H1 (cell line): ENCODE measurements at regions not wholly inside any gene's neighbourhood (a gene's known extent, or its start where the extent isn't known, plus 50 kb on each side); places are given as distances from the start of the nearest gene placed in this dataset.

Source experiments
- CTCF ChIA-PET: fragments of 300-600 bp; sonication (Branson Sonifier 250); formaldehyde crosslinking; loops from one replicate; lab custom pipeline; 2021; ENCODE audit not compliant: partially characterized antibody; lab: Charles Lee
- POLR2A ChIA-PET: fragments of 300-600 bp; sonication (Branson Sonifier 250); formaldehyde crosslinking; loops from one replicate; lab custom pipeline; 2021; ENCODE audit warnings: inconsistent platforms; ENCODE audit not compliant: partially characterized antibody; lab: Charles Lee
- DNase-seq, 2 experiments: peaks; one replicate each; pipeline versions ENCODE4 v3.0.0 to v3.0.0-alpha.2; 2010 to 2022; ENCODE audit warnings: low spot score in 2 of 2, low read depth in 1 of 2, mixed read lengths in 1 of 2
- FAIRE-seq: peaks from 2 replicates; lab custom pipeline; 2011; peaks lifted over from hg19 to GRCh38; lab: Jason Lieb, UNC
- H2AFZ ChIP-seq: 2 replicates; pipeline ENCODE4 v1.8.1; 2012; ENCODE audit warnings: low read length, inconsistent platforms
- H2AK5ac ChIP-seq: 2 replicates; pipeline ENCODE4 v1.6.1; 2013; ENCODE audit warnings: low read depth, low read length
- H2BK120ac ChIP-seq: replicated peaks from 2 replicates; pipeline ENCODE3; 2013; ENCODE audit warnings: low read depth, low read length, inconsistent platforms
- H2BK12ac ChIP-seq: 2 replicates; pipeline ENCODE4 v1.6.1; 2013; ENCODE audit warnings: low read depth, low read length
- H2BK15ac ChIP-seq: 2 replicates; pipeline ENCODE4 v1.6.1; 2013; ENCODE audit warnings: low read length
- H2BK20ac ChIP-seq: 2 replicates; pipeline ENCODE4 v1.6.1; 2013; ENCODE audit warnings: low read length
- H2BK5ac ChIP-seq: 2 replicates; pipeline ENCODE4 v1.6.1; 2013; ENCODE audit warnings: low read depth, low read length
- H3K14ac ChIP-seq: 2 replicates; pipeline ENCODE4 v1.6.1; 2013; ENCODE audit warnings: inconsistent platforms; ENCODE audit not compliant: insufficient read length
- H3K18ac ChIP-seq: 2 replicates; pipeline ENCODE4 v1.6.1; 2013; ENCODE audit warnings: low read length; ENCODE audit errors: extremely low read depth
- H3K23ac ChIP-seq: 2 replicates; pipeline ENCODE4 v1.6.1; 2013; ENCODE audit warnings: inconsistent platforms; ENCODE audit not compliant: insufficient read length
- H3K23me2 ChIP-seq: 2 replicates; pipeline ENCODE4 v1.6.1; 2013; ENCODE audit warnings: low read depth, low read length
- H3K27ac ChIP-seq: 2 replicates; pipeline ENCODE4 v1.6.1; 2011; ENCODE audit warnings: low read depth, low read length, inconsistent platforms
- H3K27me3 ChIP-seq, 4 experiments: replicated peaks in 1 of 4; 1 replicate in 1 of 4; 2 replicates in 3 of 4; pipeline versions ENCODE4 v1.6.1 to v1.8.1; 2011 to 2013; ENCODE audit warnings: low read length in 3 of 4, mild to moderate bottlenecking in 3 of 4, inconsistent platforms in 2 of 4, mixed read lengths in 2 of 4, moderate library complexity in 1 of 4; ENCODE audit not compliant: control insufficient read depth in 3 of 4, insufficient read depth in 3 of 4; ENCODE audit errors: extremely low read depth in 1 of 4
- H3K36me3 ChIP-seq, 4 experiments: 2 replicates each; pipeline versions ENCODE4 v1.6.1 to v1.8.1; 2011 to 2013; ENCODE audit warnings: mild to moderate bottlenecking in 4 of 4, low read length in 3 of 4, moderate library complexity in 2 of 4, control low read depth in 1 of 4, inconsistent platforms in 1 of 4; ENCODE audit not compliant: insufficient read depth in 4 of 4, control insufficient read depth in 2 of 4
- H3K4ac ChIP-seq: replicated peaks from 2 replicates; pipeline ENCODE3; 2013; ENCODE audit warnings: low read length, low read depth, mixed read lengths, inconsistent platforms; ENCODE audit not compliant: insufficient read length
- H3K4me1 ChIP-seq, 4 experiments: replicated peaks in 1 of 4; 1 replicate in 1 of 4; 2 replicates in 3 of 4; pipeline versions ENCODE4 v1.6.1 to v1.8.1; 2011 to 2013; ENCODE audit warnings: low read length in 3 of 4, inconsistent platforms in 2 of 4, mixed read lengths in 1 of 4; ENCODE audit not compliant: insufficient read depth in 4 of 4, control insufficient read depth in 3 of 4
- H3K4me2 ChIP-seq, 2 experiments: 2 replicates each; pipeline versions ENCODE4 v1.6.1 to v1.8.1; 2011 to 2013; ENCODE audit warnings: low read depth in 2 of 2, low read length in 2 of 2, control low read depth in 1 of 2, inconsistent platforms in 1 of 2, mild to moderate bottlenecking in 1 of 2; ENCODE audit not compliant: insufficient read depth in 1 of 2
- H3K4me3 ChIP-seq, 4 experiments: fragments of 200-600, 300-600 bp in 1 of 4; sonication (generic), shearing (Covaris generic), sonication (Bioruptor Twin) in 1 of 4; 2 replicates each; pipeline versions ENCODE4 v1.5.1 to v1.8.1; 2011 to 2016; ENCODE audit warnings: low read length in 4 of 4, low read depth in 3 of 4, control low read depth in 2 of 4, inconsistent platforms in 2 of 4, mild to moderate bottlenecking in 2 of 4, mixed read lengths in 1 of 4, moderate library complexity in 1 of 4; ENCODE audit not compliant: insufficient read depth in 2 of 4; ENCODE audit errors: extremely low read depth in 1 of 4
- H3K56ac ChIP-seq: replicated peaks from 2 replicates; pipeline ENCODE3; 2013; ENCODE audit warnings: low read depth, mild to moderate bottlenecking, mixed read lengths, low read length, inconsistent platforms; ENCODE audit not compliant: insufficient read length
- H3K79me1 ChIP-seq: 2 replicates; pipeline ENCODE4 v1.6.1; 2013; ENCODE audit warnings: low read depth, low read length, control low read depth
- H3K79me2 ChIP-seq, 2 experiments: 2 replicates each; pipeline versions ENCODE4 v1.6.1 to v1.8.1; 2012 to 2013; ENCODE audit warnings: low read length in 2 of 2, mild to moderate bottlenecking in 2 of 2, inconsistent platforms in 1 of 2; ENCODE audit not compliant: insufficient read depth in 2 of 2, control insufficient read depth in 1 of 2
- H3K9ac ChIP-seq, 4 experiments: replicated peaks in 1 of 4; 1 replicate in 1 of 4; 2 replicates in 3 of 4; pipeline versions ENCODE4 v1.6.1 to v1.8.1; 2011 to 2013; ENCODE audit warnings: low read depth in 3 of 4, low read length in 3 of 4, control low read depth in 2 of 4, mild to moderate bottlenecking in 2 of 4, moderate library complexity in 2 of 4, inconsistent platforms in 1 of 4; ENCODE audit errors: extremely low read depth in 1 of 4
- H3K9me3 ChIP-seq, 2 experiments: 2 replicates each; pipeline versions ENCODE4 v1.6.1 to v1.8.1; 2012 to 2013; ENCODE audit warnings: mild to moderate bottlenecking in 2 of 2, moderate library complexity in 2 of 2, control low read depth in 1 of 2, inconsistent platforms in 1 of 2, low read depth in 1 of 2, low read length in 1 of 2, mixed read lengths in 1 of 2; ENCODE audit not compliant: insufficient read depth in 2 of 2
- H4K20me1 ChIP-seq, 2 experiments: replicated peaks in 1 of 2; 2 replicates each; pipeline versions ENCODE3 to v1.8.1; 2011 to 2013; ENCODE audit warnings: inconsistent platforms in 2 of 2, low read length in 2 of 2, mild to moderate bottlenecking in 1 of 2; ENCODE audit not compliant: insufficient read depth in 2 of 2, control insufficient read depth in 1 of 2
- H4K5ac ChIP-seq: 2 replicates; pipeline ENCODE4 v1.6.1; 2013; ENCODE audit warnings: low read length, low read depth, mixed read lengths, inconsistent platforms; ENCODE audit not compliant: insufficient read length
- H4K8ac ChIP-seq: 2 replicates; pipeline ENCODE4 v1.8.0; 2013; ENCODE audit warnings: mild to moderate bottlenecking, moderate library complexity, low read length, inconsistent platforms; ENCODE audit not compliant: insufficient read depth; ENCODE audit errors: extremely low read depth
- H4K91ac ChIP-seq: replicated peaks from 2 replicates; pipeline ENCODE3; 2013; ENCODE audit warnings: low read length, mixed read lengths, inconsistent platforms; ENCODE audit not compliant: insufficient read length
- CBX5 ChIP-seq: fragments of 300-800, 300-1000 bp; sonication (generic); IDR thresholded peaks from 2 replicates; pipeline ENCODE4 v1.7.1; 2016; ENCODE audit warnings: antibody characterized with exemption, low read length, low read depth
- CEBPB ChIP-seq: IDR thresholded peaks from 2 replicates; pipeline ENCODE4 v1.6.1; 2012; ENCODE audit warnings: low read depth, low read length
- CHD2 ChIP-seq: IDR thresholded peaks from 2 replicates; pipeline ENCODE4 v1.6.1; 2012; ENCODE audit warnings: low read length, improper control_type of control experiment
- CTBP2 ChIP-seq: IDR thresholded peaks from 2 replicates; pipeline ENCODE4 v1.7.0; 2011; ENCODE audit warnings: borderline replicate concordance, mild to moderate bottlenecking, moderate library complexity, mixed read lengths, low read length; ENCODE audit not compliant: insufficient read depth, insufficient read length
- GABPA ChIP-seq: IDR thresholded peaks from 2 replicates; pipeline ENCODE4 v1.6.1; 2011; ENCODE audit warnings: mild to moderate bottlenecking, low read length, moderate library complexity, borderline replicate concordance; ENCODE audit not compliant: insufficient read depth
- GTF2F1 ChIP-seq: IDR thresholded peaks from 2 replicates; pipeline ENCODE4 v1.6.1; 2012; ENCODE audit warnings: low read depth, low read length, improper control_type of control experiment, borderline replicate concordance
- HDAC6 ChIP-seq: IDR thresholded peaks from one replicate; pipeline ENCODE4 v1.7.1; 2012; ENCODE audit warnings: low read depth, mild to moderate bottlenecking, inconsistent platforms, low read length, moderate library complexity
- JUN ChIP-seq: IDR thresholded peaks from 2 replicates; pipeline ENCODE4 v1.6.1; 2011; ENCODE audit warnings: low read depth, mild to moderate bottlenecking, improper control_type of control experiment, low read length
- RNF2 ChIP-seq: fragments of 200-900, 300-1000 bp; sonication (generic); IDR thresholded peaks from 2 replicates; pipeline ENCODE4 v1.7.1; 2016; ENCODE audit warnings: borderline replicate concordance, low read depth, mild to moderate bottlenecking, antibody characterized with exemption, low read length; ENCODE audit not compliant: poor library complexity, severe bottlenecking; ENCODE audit errors: missing control alignments
- RXRA ChIP-seq: IDR thresholded peaks from 2 replicates; pipeline ENCODE4 v1.6.1; 2011; ENCODE audit warnings: low read depth, mild to moderate bottlenecking, low read length, moderate library complexity; ENCODE audit not compliant: insufficient read depth
- SIX5 ChIP-seq: IDR thresholded peaks from 2 replicates; pipeline ENCODE4 v1.6.1; 2011; ENCODE audit warnings: mild to moderate bottlenecking, low read depth, low read length
- SP1 ChIP-seq: IDR thresholded peaks from 2 replicates; pipeline ENCODE4 v1.6.1; 2011; ENCODE audit warnings: low read depth, low read length
- SP4 ChIP-seq: IDR thresholded peaks from 2 replicates; pipeline ENCODE4 v1.6.1; 2012; ENCODE audit warnings: low read length, inconsistent platforms
- TBP ChIP-seq: IDR thresholded peaks from 2 replicates; pipeline ENCODE4 v1.6.1; 2011; ENCODE audit warnings: low read depth, low read length, improper control_type of control experiment
- WGBS, 2 experiments: shearing (Covaris generic) in 1 of 2; methylation state at CpG; one replicate each; pipeline versions ENCODE4 v1.1.6 to v1.1.7; 2013 to 2015; ENCODE audit warnings: low lambda C conversion rate in 2 of 2, mixed read lengths in 2 of 2, inconsistent platforms in 1 of 2, low coverage in 1 of 2, missing lambda C conversion rate in 1 of 2; ENCODE audit not compliant: insufficient replicate concordance in 2 of 2, insufficient coverage in 1 of 2, insufficient read length in 1 of 2; ENCODE audit errors: extremely low coverage in 1 of 2, missing lambda C conversion rate in 1 of 2; 5-methylcytosine and 5-hydroxymethylcytosine counted together
- TF ChIP-seq, protein P1 (sequence below): IDR thresholded peaks from 2 replicates; pipeline ENCODE4 v1.6.1; 2012; ENCODE audit warnings: inconsistent platforms

DNA sequence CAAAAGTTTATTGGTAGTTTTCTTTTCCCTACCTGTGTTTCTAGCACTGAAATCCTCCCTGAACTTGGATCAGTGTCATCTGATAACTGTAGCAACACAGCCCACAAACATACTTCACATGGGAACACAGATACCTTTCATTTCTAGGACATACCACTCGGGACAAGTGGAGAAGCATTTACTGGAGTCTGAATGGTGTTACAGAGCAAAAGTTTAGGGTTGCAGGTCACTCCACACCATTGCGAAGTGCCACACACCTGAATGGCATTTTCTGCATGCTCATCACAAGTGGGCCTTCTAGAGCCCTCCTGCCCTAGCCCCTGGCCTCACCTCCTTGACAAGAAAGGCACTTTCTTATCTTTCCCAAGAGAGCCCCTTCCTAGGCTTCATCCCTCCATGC lies 184.8 kb upstream of the PKDCC start:
- Histone ChIP-seq H3K79me2 (no peaks in the 10 kb centered on the region), H3K4me2 (no peak overlapping the region), H3K4me3 (no peak overlapping the region), H2BK20ac (no peak overlapping the region)
- TF ChIP-seq GTF2F1, result no peak
- no peak for TF ChIP-seq CTBP2
- no peak for TF ChIP-seq TBP
- TF ChIP-seq RNF2, result no peak
- TF ChIP-seq GABPA, result no peak
- TF ChIP-seq, protein P1, sequence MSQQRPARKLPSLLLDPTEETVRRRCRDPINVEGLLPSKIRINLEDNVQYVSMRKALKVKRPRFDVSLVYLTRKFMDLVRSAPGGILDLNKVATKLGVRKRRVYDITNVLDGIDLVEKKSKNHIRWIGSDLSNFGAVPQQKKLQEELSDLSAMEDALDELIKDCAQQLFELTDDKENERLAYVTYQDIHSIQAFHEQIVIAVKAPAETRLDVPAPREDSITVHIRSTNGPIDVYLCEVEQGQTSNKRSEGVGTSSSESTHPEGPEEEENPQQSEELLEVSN, result no peak
- TF ChIP-seq CHD2, result no peak
- no peak for TF ChIP-seq HDAC6
- no peak for TF ChIP-seq CBX5
- no peak for TF ChIP-seq JUN
- TF ChIP-seq SP4, result no peak
- TF ChIP-seq SIX5, result no peak
- TF ChIP-seq RXRA, result no peak
- TF ChIP-seq CEBPB, result no peak
- TF ChIP-seq SP1, result no peak
- TF ChIP-seq, all 59 proteins: peak for 0
- H4K8ac ChIP-seq, result no peak overlapping the region
- POLR2A ChIA-PET, result no interaction called here
- no peaks in the 10 kb centered on the region for H3K23me2 ChIP-seq
- H4K5ac ChIP-seq, result no peak overlapping the region
- H3K79me1 ChIP-seq, result no peaks in the 10 kb centered on the region
- H2AFZ ChIP-seq, result no peak overlapping the region
- H3K9me3 ChIP-seq, result no peaks in the 10 kb centered on the region
- no peak overlapping the region for H2BK5ac ChIP-seq
- no peak overlapping the region for H2BK12ac ChIP-seq
- no peak overlapping the region for H3K4ac ChIP-seq
- no peak overlapping the region for H3K56ac ChIP-seq
- FAIRE-seq (no peak), DNase-seq (no peak)
- CTCF ChIA-PET, result interaction anchor here (1.0 to 20.1 kb wide), 4 partner anchors 11 to 233 kb away, joined by 3 to 890 read pairs (median 142); no protein-coding TSS in a partner anchor
- no peak overlapping the region for H2BK15ac ChIP-seq
- no peak overlapping the region for H3K14ac ChIP-seq
- no peak overlapping the region for H4K91ac ChIP-seq
- H3K9ac ChIP-seq, result no peak overlapping the region
- no peak overlapping the region for H2AK5ac ChIP-seq
- H3K27me3 ChIP-seq, result no peaks in the 10 kb centered on the region
- H3K4me1 ChIP-seq, result peaks cover 3 to 11% (median 7%) of the 10 kb centered on the region in 4 experiments; a peak in 6 of 7 replicates
- H3K18ac ChIP-seq, result no peak overlapping the region
- WGBS, 2 experiments, result 93% methylated on average over 2 of the region's 2 CpGs; no CpG with 5 or more reads in 1 of the 2 experiments
- no peaks in the 10 kb centered on the region for H4K20me1 ChIP-seq
- no peak overlapping the region for H3K27ac ChIP-seq
- no peaks in the 10 kb centered on the region for H3K36me3 ChIP-seq
- no peak overlapping the region for H2BK120ac ChIP-seq
- no peak overlapping the region for H3K23ac ChIP-seq
